Stomach (tissue), 4 donors: ENCODE measurements at regions not wholly inside any gene's neighbourhood (a gene's known extent, or its start where the extent isn't known, plus 50 kb on each side); places are given as distances from the start of the nearest gene placed in this dataset.

Experiments
- CTCF ChIP-seq, 7 experiments: fragments of 450-650 bp in 4 of 7; fragments of 200-600 bp in 3 of 7; sonication (generic) in 3 of 7; IDR thresholded peaks; one replicate each; pipeline ENCODE4 v1.5.1; 2016 to 2019; ENCODE audit warnings: antibody characterized with exemption in 7 of 7, control low read depth in 2 of 7, mild to moderate bottlenecking in 1 of 7
- EP300 ChIP-seq: sonication (generic); formaldehyde crosslinking; IDR thresholded peaks from one replicate; pipeline ENCODE4 v1.6.1; 2017; ENCODE audit warnings: antibody characterized with exemption
- POLR2A ChIP-seq, 4 donors: fragments of 450-650 bp; IDR thresholded peaks; one replicate each; pipeline ENCODE4 v1.6.1; 2016; ENCODE audit warnings: antibody characterized with exemption in 4 of 4, control low read depth in 2 of 4, mild to moderate bottlenecking in 1 of 4, moderate library complexity in 1 of 4
- POLR2AphosphoS5 ChIP-seq, 3 donors: sonication (generic); formaldehyde crosslinking; IDR thresholded peaks; one replicate each; pipeline ENCODE4 v1.6.1; 2016; ENCODE audit warnings: antibody characterized with exemption in 3 of 3

DNA sequence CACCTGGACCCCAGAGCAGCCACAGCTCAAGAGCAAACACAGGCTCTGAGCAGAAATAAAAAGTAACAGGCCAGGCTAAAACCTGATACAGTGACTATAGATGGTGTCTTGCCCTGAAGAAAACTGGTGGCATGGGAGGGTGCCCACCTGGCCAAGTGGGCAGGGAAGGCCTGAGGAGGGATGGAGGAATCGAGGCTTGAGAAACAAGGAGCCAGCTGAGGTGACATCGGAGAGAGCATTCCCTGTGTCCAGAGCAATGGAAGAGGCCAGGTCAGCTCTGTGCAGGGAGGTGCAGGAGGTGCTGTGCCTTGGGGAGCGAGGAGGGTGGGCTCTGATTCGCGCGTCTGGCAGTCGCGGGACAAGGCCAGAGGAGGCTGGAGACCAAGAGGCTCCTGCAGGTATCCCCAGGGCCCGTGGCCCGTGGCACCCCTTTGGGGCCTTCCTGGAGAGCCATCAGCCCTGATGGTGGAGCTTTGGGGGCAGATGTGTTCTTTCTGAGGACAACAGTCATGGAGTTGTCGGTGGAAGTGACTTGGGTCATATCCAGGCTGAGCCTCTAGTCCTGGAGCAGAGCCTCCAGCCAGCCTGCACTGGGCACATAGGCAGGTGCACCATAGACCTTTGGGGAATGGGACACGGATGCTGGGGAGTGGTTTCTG, 56.1 kb downstream of the PLXNA1 start:
- TF ChIP-seq CTCF (IDR thresholded peaks at IDR 0.05) (no peak), POLR2A (IDR thresholded peaks at IDR 0.05) (no peak), EP300 (no peak), POLR2AphosphoS5 (IDR thresholded peaks at IDR 0.05) (no peak)
